Pancreas (tissue), 10 donors: ENCODE measurements at regions not wholly inside any gene's neighbourhood (a gene's known extent, or its start where the extent isn't known, plus 50 kb on each side); places are given as distances from the start of the nearest gene placed in this dataset.

ENCODE experiments used
- ATAC-seq, 4 donors: fragments of 200-7000 bp; cut with Tn5 transposase; one replicate each; pipeline versions ENCODE4 v1.8.0 to v1.9.1; 2020; ENCODE audit warnings: mild to moderate bottlenecking in 4 of 4, moderate library complexity in 4 of 4
- DNase-seq, 6 donors: peaks; one replicate each; pipeline ENCODE4 v3.0.0-alpha.2; 2020
- FAIRE-seq: peaks from 2 replicates; lab custom pipeline; 2012; peaks lifted over from hg19 to GRCh38; lab: Jason Lieb, UNC
- H3K27ac ChIP-seq, 4 donors: fragments of 200-600 bp; sonication (generic); 1 replicate in 3 of 4; 2 replicates in 1 of 4; pipeline versions ENCODE4 v1.5.0 to v1.8.0; 2020
- H3K27me3 ChIP-seq, 4 donors: fragments of 200-600 bp; one replicate each; pipeline ENCODE4 v1.8.0; 2021
- H3K36me3 ChIP-seq, 3 donors: fragments of 200-600 bp; sonication (generic) in 1 of 3; one replicate each; pipeline versions ENCODE4 v1.5.0 to v1.8.0; 2020 to 2021
- H3K4me1 ChIP-seq, 3 donors: fragments of 200-600 bp; one replicate each; pipeline ENCODE4 v1.8.0; 2021
- H3K4me3 ChIP-seq, 4 donors: fragments of 200-600 bp; sonication (generic) in 2 of 4; one replicate each; pipeline versions ENCODE4 v1.5.0 to v1.8.0; 2020 to 2021
- H3K9me3 ChIP-seq, 4 donors: fragments of 200-600 bp; one replicate each; pipeline ENCODE4 v1.8.0; 2021
- WGBS, 2 donors: extraction: QIAGEN DNeasy Blood & Tissue Kit; methylation state at CpG; one replicate each; pipeline ENCODE4 v1.1.7; 2013; 5-methylcytosine and 5-hydroxymethylcytosine counted together
- intact Hi-C, 3 donors: fragments of 100-400 bp; cut with DNase I; formaldehyde crosslinking; loops; one replicate each; pipeline versions ENCODE4 v1.11.1 to v1.14.2; 2022
- TF ChIP-seq, protein P1 (sequence below), 4 donors: fragments of 200-600 bp; sonication (generic) in 3 of 4; IDR thresholded peaks; one replicate each; pipeline versions ENCODE4 v1.5.0 to v1.8.0; 2021; ENCODE audit warnings: antibody characterized with exemption in 4 of 4
- donor health status: healthy with polysubstance abuse.
- donor health status: DM: no; HTN: no; CAD: no; lungs with moderate emphysema.
- donor health status: DM: no; HTN: no; CAD: no.
- donor health status: control.
- donor health status: control.
- donor health status: Bipolar disorder and iron deficiency.
- donor health status: DM: yes; HTN: yes; CAD: no.
- donor health status: DM: no; HTN: no; CAD: no.
- donor health status: DM: no; HTN: no; CAD: no.
- donor health status: DM: yes; HTN: yes; CAD: no.

DNA sequence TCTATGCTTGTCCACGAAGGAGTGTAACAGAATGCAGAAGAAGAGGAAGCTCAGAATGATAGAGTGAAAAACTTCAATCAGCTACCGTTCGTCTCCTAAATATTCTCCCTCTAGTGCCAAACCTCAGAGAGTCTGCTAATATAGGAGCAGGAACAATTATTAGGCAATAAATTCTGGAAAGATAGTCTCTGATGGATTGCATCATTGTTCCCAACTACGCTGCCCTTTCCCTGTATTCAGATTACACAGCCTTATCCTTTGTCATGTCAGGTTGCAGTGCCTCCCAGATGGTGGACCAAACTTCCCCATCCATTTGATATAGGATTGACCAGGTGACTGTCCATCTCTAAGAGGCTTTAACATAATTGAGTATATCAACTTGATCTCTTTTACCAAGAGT lies 811.5 kb upstream of the CHAC2 start:
- ATAC-seq (no peak), FAIRE-seq (no peak), DNase-seq (no peak)
- WGBS, 2 donors = 84 to 94% methylated on average over 4 of the region's 4 CpGs
- H3K9me3 ChIP-seq = no peaks in the 10 kb centered on the region
- H3K36me3 ChIP-seq = no peaks in the 10 kb centered on the region
- no peak overlapping the region for H3K4me3 ChIP-seq
- H3K27me3 ChIP-seq = no peaks in the 10 kb centered on the region
- TF ChIP-seq, protein P1, sequence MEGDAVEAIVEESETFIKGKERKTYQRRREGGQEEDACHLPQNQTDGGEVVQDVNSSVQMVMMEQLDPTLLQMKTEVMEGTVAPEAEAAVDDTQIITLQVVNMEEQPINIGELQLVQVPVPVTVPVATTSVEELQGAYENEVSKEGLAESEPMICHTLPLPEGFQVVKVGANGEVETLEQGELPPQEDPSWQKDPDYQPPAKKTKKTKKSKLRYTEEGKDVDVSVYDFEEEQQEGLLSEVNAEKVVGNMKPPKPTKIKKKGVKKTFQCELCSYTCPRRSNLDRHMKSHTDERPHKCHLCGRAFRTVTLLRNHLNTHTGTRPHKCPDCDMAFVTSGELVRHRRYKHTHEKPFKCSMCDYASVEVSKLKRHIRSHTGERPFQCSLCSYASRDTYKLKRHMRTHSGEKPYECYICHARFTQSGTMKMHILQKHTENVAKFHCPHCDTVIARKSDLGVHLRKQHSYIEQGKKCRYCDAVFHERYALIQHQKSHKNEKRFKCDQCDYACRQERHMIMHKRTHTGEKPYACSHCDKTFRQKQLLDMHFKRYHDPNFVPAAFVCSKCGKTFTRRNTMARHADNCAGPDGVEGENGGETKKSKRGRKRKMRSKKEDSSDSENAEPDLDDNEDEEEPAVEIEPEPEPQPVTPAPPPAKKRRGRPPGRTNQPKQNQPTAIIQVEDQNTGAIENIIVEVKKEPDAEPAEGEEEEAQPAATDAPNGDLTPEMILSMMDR (IDR thresholded peaks at IDR 0.05) = no peak
- intact Hi-C loops = no loop called here
- peaks cover 0 to 4% (median 0%) of the 10 kb centered on the region in 3 donors for H3K4me1 ChIP-seq
- no peak overlapping the region for H3K27ac ChIP-seq

DNA sequence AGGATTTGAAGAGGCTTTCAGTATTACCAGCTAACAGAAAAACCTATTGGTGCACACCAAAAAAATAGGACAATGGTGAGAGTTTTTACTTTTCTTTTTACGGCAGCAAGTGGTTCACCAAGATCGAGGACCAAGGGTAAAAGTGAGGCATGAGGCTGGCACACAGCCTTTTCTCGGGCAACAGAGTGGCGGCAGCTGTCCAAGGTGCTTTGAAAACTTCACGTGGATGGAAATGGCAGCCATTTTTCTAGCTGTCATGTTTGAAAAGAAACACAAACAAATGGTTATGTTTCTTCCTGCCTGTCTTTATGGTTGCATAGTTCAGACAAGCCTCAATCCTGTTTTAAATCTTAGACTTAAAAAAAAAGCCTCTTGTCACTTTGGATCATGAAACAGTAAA lies 812.5 kb upstream of the CHAC2 start:
- TF ChIP-seq, protein P1 (IDR thresholded peaks at IDR 0.05) = no peak
- intact Hi-C loops = no loop called here
- FAIRE-seq (no peak), ATAC-seq (no peak), DNase-seq (no peak)
- 70 to 75% methylated on average over 5 of the region's 5 CpGs for WGBS, 2 donors
- no peaks in the 10 kb centered on the region for H3K9me3 ChIP-seq
- H3K4me3 ChIP-seq = no peak overlapping the region
- H3K27ac ChIP-seq = no peak overlapping the region
- no peaks in the 10 kb centered on the region for H3K27me3 ChIP-seq
- H3K4me1 ChIP-seq = peaks cover 0 to 4% (median 0%) of the 10 kb centered on the region in 3 donors
- no peaks in the 10 kb centered on the region for H3K36me3 ChIP-seq

DNA sequence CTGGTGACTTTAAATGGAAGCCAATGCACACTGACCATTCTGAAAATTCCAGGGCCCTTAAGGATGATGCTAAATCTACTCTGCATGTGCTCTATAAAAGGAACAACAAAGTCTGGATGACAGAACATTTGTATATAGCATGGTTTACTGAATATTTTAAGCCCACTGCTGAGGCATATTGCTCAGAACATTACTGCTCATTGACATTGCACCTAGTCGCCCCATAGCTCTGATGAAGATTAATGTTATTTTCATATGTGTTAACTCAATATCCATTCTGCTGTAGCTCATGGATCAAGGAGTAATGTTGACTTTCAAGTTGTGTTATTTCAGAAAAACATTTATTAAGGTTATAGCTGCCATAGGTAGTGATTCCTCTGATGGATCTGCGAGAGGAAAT lies 827.5 kb upstream of the CHAC2 start:
- WGBS, 2 donors = 87 to 89% methylated on average over 2 of the region's 2 CpGs
- Histone ChIP-seq H3K27ac (no peak overlapping the region), H3K27me3 (no peaks in the 10 kb centered on the region), H3K4me3 (no peak overlapping the region), H3K4me1 (peaks cover 12 to 15% (median 12%) of the 10 kb centered on the region in 3 donors), H3K9me3 (no peaks in the 10 kb centered on the region), H3K36me3 (no peaks in the 10 kb centered on the region)
- TF ChIP-seq, protein P1 (IDR thresholded peaks at IDR 0.05) = no peak
- intact Hi-C loops = no loop called here
- no peak for DNase-seq
- no peak for ATAC-seq
- FAIRE-seq = no peak

DNA sequence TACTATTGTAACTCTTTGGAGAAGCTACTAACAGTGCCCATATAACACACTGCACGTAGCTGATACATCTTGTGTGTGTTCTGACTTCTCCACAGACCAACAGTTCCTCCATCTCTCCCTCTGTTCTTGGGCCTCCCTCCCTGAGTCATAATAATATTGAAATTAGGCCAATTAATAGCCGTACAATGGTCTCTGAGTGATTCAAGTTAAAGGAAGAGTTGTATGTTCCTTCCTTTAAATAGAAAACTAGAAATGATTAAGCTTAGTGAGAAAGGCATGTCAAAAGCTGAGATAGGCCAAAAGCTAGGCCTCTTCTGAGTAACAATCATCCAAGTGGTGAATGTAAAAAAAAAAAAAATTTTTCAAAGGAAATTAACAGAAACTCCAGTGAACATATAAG lies 828.4 kb upstream of the CHAC2 start:
- FAIRE-seq = no peak
- no peak overlapping the region for H3K4me3 ChIP-seq
- peaks cover 17 to 23% (median 18%) of the 10 kb centered on the region in 3 donors for H3K4me1 ChIP-seq
- intact Hi-C loops = no loop called here
- TF ChIP-seq, protein P1 (IDR thresholded peaks at IDR 0.05) = no peak
- WGBS, 2 donors = 93 to 94% methylated on average over 2 of the region's 2 CpGs
- no peaks in the 10 kb centered on the region for H3K27me3 ChIP-seq
- no peak for DNase-seq
- no peak overlapping the region for H3K27ac ChIP-seq
- ATAC-seq = no peak
- no peaks in the 10 kb centered on the region for H3K36me3 ChIP-seq
- H3K9me3 ChIP-seq = no peaks in the 10 kb centered on the region

DNA sequence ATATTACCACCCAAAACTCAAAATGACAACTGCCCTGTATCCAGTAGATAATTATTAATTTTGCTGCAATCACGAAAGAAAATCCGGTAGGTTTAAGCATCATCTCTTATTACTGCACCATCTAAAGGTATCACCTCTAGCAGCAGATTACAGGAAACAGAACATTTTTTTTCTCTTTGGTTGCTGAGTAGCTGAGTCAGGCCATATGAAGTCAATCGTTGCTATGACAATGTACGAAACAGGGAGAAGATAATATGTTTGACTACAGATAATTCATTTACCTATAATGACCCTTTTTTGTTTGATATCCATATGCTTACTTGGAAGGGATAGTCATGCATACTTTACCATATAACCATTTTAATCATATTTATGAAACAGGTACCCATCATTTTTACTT lies 831.6 kb upstream of the CHAC2 start:
- WGBS, 2 donors = 44 to 47% methylated on average over 4 of the region's 4 CpGs
- ATAC-seq = peak; percentile 19 to 78 (median 49)

More for the DNA sequence above, 831.6 kb upstream of the CHAC2 start:
- H3K27me3 ChIP-seq = no peaks in the 10 kb centered on the region
- peaks cover 17 to 31% (median 18%) of the 10 kb centered on the region in 3 donors for H3K4me1 ChIP-seq
- no peak for DNase-seq
- no peaks in the 10 kb centered on the region for H3K9me3 ChIP-seq
- H3K27ac ChIP-seq = peak overlapping the region in 2 of 4 donors; percentile 76 to 89
- no peaks in the 10 kb centered on the region for H3K36me3 ChIP-seq
- intact Hi-C loops = no loop called here
- no peak overlapping the region for H3K4me3 ChIP-seq
- FAIRE-seq = no peak
- TF ChIP-seq, protein P1 (IDR thresholded peaks at IDR 0.05) = no peak
